ENCODE measurements at regions not wholly inside any gene's neighbourhood (a gene's known extent, or its start where the extent isn't known, plus 50 kb on each side); places are given as distances from the start of the nearest gene placed in this dataset.
A peak's percentile ranks its signal among the peaks of the same experiment; 100 is the strongest.

DNA sequence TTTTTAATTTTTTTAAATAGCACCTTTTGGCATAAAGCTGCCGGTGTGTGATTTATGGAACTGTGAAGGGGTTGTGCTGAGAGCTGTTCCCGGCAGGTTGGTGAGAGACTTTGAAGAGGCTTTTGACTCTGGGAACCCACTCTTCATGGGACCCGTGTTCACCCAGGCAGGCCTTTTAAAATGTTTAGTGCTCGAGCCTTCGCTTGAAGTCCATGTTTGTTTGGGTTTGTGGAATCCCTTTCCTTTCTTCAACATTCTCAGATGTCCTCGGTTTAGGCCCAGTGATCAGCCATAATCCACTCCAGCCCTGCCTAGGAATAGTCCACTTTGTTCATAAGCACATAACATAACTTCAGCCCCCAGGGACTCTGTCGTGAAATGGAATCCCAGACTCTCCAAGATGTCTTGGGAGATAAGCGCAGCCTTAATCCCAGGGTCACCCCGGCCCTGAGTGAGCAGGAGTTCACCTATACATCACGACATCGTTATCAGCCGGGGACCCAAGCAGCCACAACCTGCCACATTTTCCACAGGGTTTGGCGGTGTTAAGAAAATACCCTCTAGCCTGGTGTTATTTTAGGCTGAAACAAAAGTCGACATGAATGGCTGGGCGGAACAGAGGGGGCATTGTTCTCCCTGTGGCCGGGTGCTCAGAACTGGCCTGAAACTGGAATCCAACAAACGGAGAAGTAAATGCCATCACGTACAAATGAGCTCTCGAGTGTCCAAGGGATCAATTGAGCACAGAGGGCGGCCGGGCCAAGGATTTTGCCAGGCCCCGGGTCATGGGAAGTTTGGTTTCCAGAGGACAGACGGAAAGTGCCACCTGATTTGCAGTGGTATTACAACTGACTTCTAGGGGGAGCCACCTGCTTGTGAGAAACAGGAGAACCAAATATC is 145.7 kb upstream of the IRX3 start:
- H3K36me3 ChIP-seq (ENCODE audit: control insufficient read depth, insufficient read depth, low read length) = no peaks in the 10 kb centered on the region
- peaks cover 42% of the 10 kb centered on the region for H3K27me3 ChIP-seq (ENCODE audit: control insufficient read depth, insufficient read depth, low read length, poor library complexity, severe bottlenecking)
- peak overlapping the region; percentile 12 for H3K27ac ChIP-seq (ENCODE audit: insufficient read depth, low read depth, low read length, poor library complexity, severe bottlenecking)
- no peaks in the 10 kb centered on the region for H3K9me3 ChIP-seq (ENCODE audit: control insufficient read depth, low read length)
- H3K4me1 ChIP-seq (ENCODE audit: control insufficient read depth, insufficient read depth, low read length) = peaks cover 23% of the 10 kb centered on the region
- H3K4me3 ChIP-seq (ENCODE audit: insufficient read depth, low read depth, low read length) = no peak overlapping the region
- 81 to 82% methylated on average over 23 of the region's 23 CpGs for WGBS, 2 experiments

DNA sequence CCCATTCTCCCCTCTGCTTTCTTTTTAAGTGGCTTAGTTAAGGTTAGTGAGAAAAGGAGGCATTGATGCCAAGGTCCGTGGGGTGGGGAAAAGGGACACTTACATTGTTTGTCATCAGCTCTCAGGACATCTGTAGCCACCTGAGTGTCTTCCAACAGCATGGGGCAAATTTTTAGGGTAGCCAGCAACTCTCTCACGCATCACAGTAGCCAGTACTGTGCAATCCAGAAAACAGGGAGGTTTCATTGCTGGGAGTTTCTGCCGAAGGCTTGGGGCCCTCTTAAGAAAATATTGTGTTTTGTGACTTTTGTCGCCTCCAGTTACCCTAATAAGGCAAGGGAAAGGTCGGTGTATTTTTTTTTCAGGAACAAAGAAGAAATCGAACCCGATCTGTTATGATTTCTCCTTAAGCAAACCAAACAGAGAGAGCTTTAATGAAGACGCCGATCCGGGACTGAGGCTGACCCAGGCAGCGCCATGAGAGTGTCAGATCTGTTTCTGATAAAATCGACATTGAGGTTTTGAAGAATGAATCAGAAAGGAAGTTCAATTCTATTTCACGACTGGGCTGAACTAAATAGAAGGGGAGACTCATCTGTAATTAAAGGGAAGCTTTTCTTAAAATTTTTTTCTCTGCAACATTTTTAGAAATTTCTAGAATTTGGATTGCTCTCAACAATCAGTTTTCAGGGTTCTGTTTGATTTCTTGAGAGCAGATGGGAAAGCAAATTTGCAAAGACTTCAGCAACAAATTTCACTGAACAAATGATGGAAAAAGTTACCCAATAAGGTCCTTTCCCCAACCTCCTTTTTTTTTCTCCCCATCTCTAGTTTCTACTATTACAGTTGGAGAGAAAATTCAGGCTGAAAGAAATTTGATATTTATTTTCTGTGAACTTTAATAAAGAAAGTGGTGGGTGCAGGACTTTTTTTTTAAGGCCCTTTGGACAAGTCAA is 144.7 kb upstream of the IRX3 start:
- Histone ChIP-seq H3K27ac (ENCODE audit: insufficient read depth, low read depth, low read length, poor library complexity, severe bottlenecking) (no peak overlapping the region), H3K27me3 (ENCODE audit: control insufficient read depth, insufficient read depth, low read length, poor library complexity, severe bottlenecking) (peaks cover 43% of the 10 kb centered on the region), H3K9me3 (ENCODE audit: control insufficient read depth, low read length) (no peaks in the 10 kb centered on the region), H3K4me3 (ENCODE audit: insufficient read depth, low read depth, low read length) (no peak overlapping the region), H3K36me3 (ENCODE audit: control insufficient read depth, insufficient read depth, low read length) (no peaks in the 10 kb centered on the region), H3K4me1 (ENCODE audit: control insufficient read depth, insufficient read depth, low read length) (peaks cover 23% of the 10 kb centered on the region)
- WGBS, 2 experiments = 77 to 81% methylated on average over 13 of the region's 13 CpGs

DNA sequence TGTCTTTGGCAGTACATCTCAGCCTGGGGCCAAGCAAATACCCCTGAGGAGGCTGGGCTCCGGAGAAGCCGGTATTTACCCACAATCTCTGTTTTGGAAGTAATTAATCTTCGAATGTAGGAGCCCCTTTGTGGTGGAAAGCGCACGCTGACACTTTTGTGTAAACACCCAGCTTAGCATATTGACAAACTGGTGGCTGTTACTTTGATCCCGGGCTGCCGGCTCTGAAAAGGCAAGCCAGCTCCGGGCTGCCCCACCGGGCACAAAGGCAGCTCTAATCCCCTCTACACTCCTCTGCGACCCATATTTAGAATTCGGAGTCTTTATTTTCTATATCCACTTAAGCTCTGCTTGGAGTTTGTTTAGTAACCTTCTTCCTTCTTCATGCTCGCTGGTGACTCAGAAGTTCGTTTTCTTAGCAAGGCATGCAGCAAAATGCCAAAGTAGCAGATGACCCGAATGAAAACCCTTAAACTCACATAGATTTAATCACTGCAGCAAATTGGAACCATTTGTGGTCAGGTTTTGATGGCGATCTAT is 144.0 kb upstream of the IRX3 start:
- no peak overlapping the region for H3K4me3 ChIP-seq (ENCODE audit: insufficient read depth, low read depth, low read length)
- 10 to 13% methylated on average over 14 to 15 of the region's 15 CpGs for WGBS, 2 experiments
- no peak overlapping the region for H3K27ac ChIP-seq (ENCODE audit: insufficient read depth, low read depth, low read length, poor library complexity, severe bottlenecking)

DNA sequence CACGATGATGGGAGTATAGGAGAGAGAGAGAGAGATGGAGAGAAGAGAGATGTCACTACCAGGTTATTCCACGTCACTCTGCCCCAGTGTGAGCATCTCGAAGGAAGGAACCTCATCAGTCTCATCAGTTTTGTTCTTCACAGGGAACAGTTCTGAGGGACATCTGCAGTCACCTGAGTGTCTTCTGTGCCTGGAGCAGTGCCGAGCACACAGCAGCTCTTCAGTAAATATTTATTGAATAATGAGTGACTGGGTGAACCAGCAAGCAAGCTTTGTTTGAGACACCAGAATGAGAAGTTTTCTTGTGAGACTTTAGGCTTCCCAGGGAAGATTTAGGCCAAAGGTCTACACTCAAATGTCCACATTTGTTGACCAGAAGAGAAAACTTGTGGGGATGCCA is 142.4 kb upstream of the IRX3 start:
- H3K9me3 ChIP-seq (ENCODE audit: control insufficient read depth, low read length) = no peaks in the 10 kb centered on the region
- peaks cover 23% of the 10 kb centered on the region for H3K4me1 ChIP-seq (ENCODE audit: control insufficient read depth, insufficient read depth, low read length)
- H3K27me3 ChIP-seq (ENCODE audit: control insufficient read depth, insufficient read depth, low read length, poor library complexity, severe bottlenecking) = peaks cover 43% of the 10 kb centered on the region
- no peak overlapping the region for H3K27ac ChIP-seq (ENCODE audit: insufficient read depth, low read depth, low read length, poor library complexity, severe bottlenecking)
- H3K36me3 ChIP-seq (ENCODE audit: control insufficient read depth, insufficient read depth, low read length) = no peaks in the 10 kb centered on the region
- whole genome bisulfite sequencing, 2 experiments = 92 to 93% methylated on average over 4 of the region's 4 CpGs
- no peak overlapping the region for H3K4me3 ChIP-seq (ENCODE audit: insufficient read depth, low read depth, low read length)

More for the DNA sequence above, 144.0 kb upstream of the IRX3 start:
- peaks cover 43% of the 10 kb centered on the region for H3K27me3 ChIP-seq (ENCODE audit: control insufficient read depth, insufficient read depth, low read length, poor library complexity, severe bottlenecking)
- peaks cover 23% of the 10 kb centered on the region for H3K4me1 ChIP-seq (ENCODE audit: control insufficient read depth, insufficient read depth, low read length)
- no peaks in the 10 kb centered on the region for H3K9me3 ChIP-seq (ENCODE audit: control insufficient read depth, low read length)
- H3K36me3 ChIP-seq (ENCODE audit: control insufficient read depth, insufficient read depth, low read length) = no peaks in the 10 kb centered on the region

DNA sequence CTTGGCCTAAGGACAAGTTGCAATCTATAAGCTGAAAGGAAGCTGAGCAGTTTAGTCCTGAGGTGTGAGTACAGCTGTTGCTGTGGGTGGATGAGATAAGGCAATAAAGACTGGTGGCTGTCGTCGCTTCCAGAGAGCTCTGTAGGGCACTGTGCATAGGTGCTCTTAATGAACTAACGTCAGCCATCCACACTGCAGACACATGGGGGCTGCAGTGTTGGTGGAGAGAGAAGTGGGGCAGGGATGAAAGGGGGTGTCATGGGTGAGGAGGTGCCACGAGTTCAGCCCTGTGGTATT is 139.9 kb upstream of the IRX3 start:
- H3K4me3 ChIP-seq (ENCODE audit: insufficient read depth, low read depth, low read length) = no peak overlapping the region
- H3K27ac ChIP-seq (ENCODE audit: insufficient read depth, low read depth, low read length, poor library complexity, severe bottlenecking) = no peak overlapping the region
- peaks cover 13% of the 10 kb centered on the region for H3K4me1 ChIP-seq (ENCODE audit: control insufficient read depth, insufficient read depth, low read length)
- 89 to 90% methylated on average over 4 of the region's 4 CpGs for WGBS, 2 experiments
- H3K27me3 ChIP-seq (ENCODE audit: control insufficient read depth, insufficient read depth, low read length, poor library complexity, severe bottlenecking) = peaks cover 34% of the 10 kb centered on the region
- no peaks in the 10 kb centered on the region for H3K9me3 ChIP-seq (ENCODE audit: control insufficient read depth, low read length)
- H3K36me3 ChIP-seq (ENCODE audit: control insufficient read depth, insufficient read depth, low read length) = no peaks in the 10 kb centered on the region

DNA sequence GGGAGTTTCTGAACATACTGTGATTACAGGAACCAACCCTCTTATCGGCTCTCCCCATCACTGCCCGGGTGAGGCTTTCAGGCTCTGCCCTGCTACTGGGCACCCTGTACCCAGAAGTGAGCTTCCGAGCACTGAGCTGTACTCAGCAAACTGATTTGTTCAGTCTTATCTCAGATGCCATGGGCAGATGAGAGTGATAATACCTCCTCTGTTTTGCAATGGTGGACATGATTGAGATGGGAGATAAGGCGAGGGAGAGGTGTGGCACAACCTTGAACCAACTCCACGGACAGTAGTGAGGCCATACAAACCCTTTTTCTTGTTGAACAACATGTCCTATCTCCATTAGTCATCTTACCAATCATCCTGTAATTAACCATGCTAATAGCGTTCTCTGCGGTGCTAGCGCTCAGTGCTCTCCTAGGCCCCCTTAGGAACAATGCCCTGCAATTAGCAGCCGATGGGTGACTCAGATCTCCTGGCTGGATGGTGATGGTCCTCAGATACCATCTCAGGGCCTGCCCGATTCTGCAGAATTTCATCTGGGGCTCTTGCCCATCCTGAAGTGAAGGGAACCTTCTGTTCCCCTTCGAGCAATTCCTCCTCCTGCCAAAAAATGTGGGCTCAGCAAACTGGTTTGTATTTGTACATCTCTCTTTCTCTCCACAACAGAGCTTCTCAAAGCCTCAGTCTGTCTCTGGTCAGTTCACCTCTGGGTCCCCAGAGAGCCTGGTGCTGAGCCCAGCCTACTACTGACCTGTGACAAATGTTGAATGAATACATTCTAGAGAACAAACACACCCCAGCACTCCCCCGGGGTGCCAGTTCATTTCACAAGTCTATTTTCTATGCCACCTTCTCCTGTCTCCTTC is 139.3 kb upstream of the IRX3 start:
- Histone ChIP-seq H3K9me3 (ENCODE audit: control insufficient read depth, low read length) (no peaks in the 10 kb centered on the region), H3K36me3 (ENCODE audit: control insufficient read depth, insufficient read depth, low read length) (no peaks in the 10 kb centered on the region), H3K27ac (ENCODE audit: insufficient read depth, low read depth, low read length, poor library complexity, severe bottlenecking) (no peak overlapping the region), H3K4me3 (ENCODE audit: insufficient read depth, low read depth, low read length) (no peak overlapping the region), H3K27me3 (ENCODE audit: control insufficient read depth, insufficient read depth, low read length, poor library complexity, severe bottlenecking) (peaks cover 28% of the 10 kb centered on the region), H3K4me1 (ENCODE audit: control insufficient read depth, insufficient read depth, low read length) (peaks cover 7% of the 10 kb centered on the region)
- 92 to 94% methylated on average over 12 of the region's 12 CpGs for WGBS, 2 experiments

DNA sequence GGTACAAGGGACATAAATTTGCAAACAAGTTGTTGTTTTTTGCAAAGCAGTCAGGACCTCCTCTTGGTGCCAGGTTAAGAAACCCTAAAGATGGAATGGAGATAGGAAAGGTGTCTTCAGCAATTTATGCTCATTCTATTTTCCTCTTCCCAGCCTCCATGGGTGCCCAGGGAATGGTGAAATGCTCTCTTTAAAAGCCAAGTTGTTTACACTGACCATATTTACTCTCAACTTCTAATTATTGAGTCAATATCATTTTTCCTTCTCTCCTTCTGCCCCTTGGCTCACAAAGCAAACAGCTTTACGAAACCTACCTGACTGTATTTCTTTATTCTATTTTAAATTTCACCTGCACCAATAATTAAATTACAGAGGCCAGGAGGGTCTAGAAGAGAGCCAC is 138.5 kb upstream of the IRX3 start:
- H3K4me3 ChIP-seq (ENCODE audit: insufficient read depth, low read depth, low read length) = no peak overlapping the region
- peaks cover 24% of the 10 kb centered on the region for H3K27me3 ChIP-seq (ENCODE audit: control insufficient read depth, insufficient read depth, low read length, poor library complexity, severe bottlenecking)
- WGBS, 2 experiments = 90 to 92% methylated on average over 1 of the region's 1 CpG
- no peaks in the 10 kb centered on the region for H3K9me3 ChIP-seq (ENCODE audit: control insufficient read depth, low read length)
- H3K4me1 ChIP-seq (ENCODE audit: control insufficient read depth, insufficient read depth, low read length) = no peaks in the 10 kb centered on the region
- H3K36me3 ChIP-seq (ENCODE audit: control insufficient read depth, insufficient read depth, low read length) = no peaks in the 10 kb centered on the region
- no peak overlapping the region for H3K27ac ChIP-seq (ENCODE audit: insufficient read depth, low read depth, low read length, poor library complexity, severe bottlenecking)

DNA sequence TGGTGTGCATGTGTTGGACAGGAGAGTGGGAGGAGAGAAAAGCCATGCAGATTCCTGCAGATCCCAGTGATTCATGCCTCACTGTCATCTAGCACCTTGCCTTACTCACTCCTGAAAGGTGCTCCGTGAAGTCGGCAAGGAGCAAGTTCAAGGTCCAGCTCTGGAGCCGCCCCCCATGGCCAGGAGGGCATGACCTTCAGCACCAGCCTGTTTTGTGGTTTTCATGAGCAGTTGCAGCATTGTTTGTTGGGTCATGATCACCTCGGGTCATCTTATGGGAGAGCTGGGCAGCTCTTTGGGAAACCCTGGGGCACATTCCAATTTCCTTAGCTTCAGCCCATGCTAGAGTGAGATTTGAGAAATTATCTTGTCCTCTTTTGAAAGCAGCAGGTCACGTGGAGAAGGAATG is 137.5 kb upstream of the IRX3 start:
- Histone ChIP-seq H3K4me3 (ENCODE audit: insufficient read depth, low read depth, low read length) (no peak overlapping the region), H3K9me3 (ENCODE audit: control insufficient read depth, low read length) (no peaks in the 10 kb centered on the region), H3K36me3 (ENCODE audit: control insufficient read depth, insufficient read depth, low read length) (no peaks in the 10 kb centered on the region), H3K4me1 (ENCODE audit: control insufficient read depth, insufficient read depth, low read length) (no peaks in the 10 kb centered on the region), H3K27ac (ENCODE audit: insufficient read depth, low read depth, low read length, poor library complexity, severe bottlenecking) (no peak overlapping the region), H3K27me3 (ENCODE audit: control insufficient read depth, insufficient read depth, low read length, poor library complexity, severe bottlenecking) (peaks cover 19% of the 10 kb centered on the region)
- WGBS, 2 experiments = 87 to 93% methylated on average over 5 of the region's 5 CpGs

DNA sequence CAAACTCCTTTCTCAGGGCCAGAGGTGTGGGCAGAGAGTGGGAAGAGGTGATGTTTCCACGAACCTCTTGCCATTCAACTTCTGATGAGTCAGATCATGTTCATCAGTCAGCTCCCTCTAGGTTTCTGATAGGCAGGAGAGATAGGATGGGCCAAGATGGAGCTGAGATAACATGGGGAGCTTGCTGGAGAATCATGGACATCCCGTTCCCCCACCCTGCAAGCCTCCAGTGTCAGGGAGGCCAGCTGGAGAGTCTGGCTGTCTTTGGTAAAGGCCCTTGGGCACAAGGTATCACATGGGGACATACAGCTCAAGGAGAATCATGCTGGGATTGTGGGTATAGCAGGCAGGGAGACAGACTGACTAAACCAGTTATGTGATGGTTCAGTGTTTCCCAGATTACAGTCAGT is 136.0 kb upstream of the IRX3 start:
- Histone ChIP-seq H3K4me1 (ENCODE audit: control insufficient read depth, insufficient read depth, low read length) (no peaks in the 10 kb centered on the region), H3K9me3 (ENCODE audit: control insufficient read depth, low read length) (no peaks in the 10 kb centered on the region), H3K4me3 (ENCODE audit: insufficient read depth, low read depth, low read length) (no peak overlapping the region), H3K27me3 (ENCODE audit: control insufficient read depth, insufficient read depth, low read length, poor library complexity, severe bottlenecking) (peaks cover 4% of the 10 kb centered on the region), H3K36me3 (ENCODE audit: control insufficient read depth, insufficient read depth, low read length) (no peaks in the 10 kb centered on the region), H3K27ac (ENCODE audit: insufficient read depth, low read depth, low read length, poor library complexity, severe bottlenecking) (no peak overlapping the region)
- WGBS, 2 experiments = 90 to 94% methylated on average over 2 of the region's 2 CpGs

Data from ectodermal cell (in vitro differentiated cells).